ENCODE measurements at regions not wholly inside any gene's neighbourhood (a gene's known extent, or its start where the extent isn't known, plus 50 kb on each side); places are given as distances from the start of the nearest gene placed in this dataset.

- no peak for DNase-seq (ENCODE audit: low read depth)
- H3K4me3 ChIP-seq (ENCODE audit: low read depth, low read length), result no peak overlapping the region
- no peak for TF ChIP-seq CTCF (conservative IDR thresholded peaks at IDR 0.05; ENCODE audit: low read depth, low read length)
Observed at GRCh38 chr13:42373048-42373812, 101.3 kb downstream of the AKAP11 start.

GRCh38 chr13:42375663-42376062, 103.7 kb downstream of the AKAP11 start:
- DNase-seq (ENCODE audit: low read depth), result no peak
- no peak overlapping the region for H3K4me3 ChIP-seq (ENCODE audit: low read depth, low read length)
- TF ChIP-seq CTCF (conservative IDR thresholded peaks at IDR 0.05; ENCODE audit: low read depth, low read length), result no peak

GRCh38 chr13:42377640-42378382, 105.9 kb downstream of the AKAP11 start:
- H3K4me3 ChIP-seq (ENCODE audit: low read depth, low read length), result no peak overlapping the region
- peak; percentile 69 for DNase-seq (ENCODE audit: low read depth)
- TF ChIP-seq CTCF (conservative IDR thresholded peaks at IDR 0.05; ENCODE audit: low read depth, low read length), result no peak

- no peak overlapping the region for H3K4me3 ChIP-seq (ENCODE audit: low read depth, low read length)
- DNase-seq (ENCODE audit: low read depth), result no peak
- no peak for TF ChIP-seq CTCF (conservative IDR thresholded peaks at IDR 0.05; ENCODE audit: low read depth, low read length)
Observed at GRCh38 chr13:42378383-42378780, 106.4 kb downstream of the AKAP11 start.

GRCh38 chr13:42379241-42379640, 107.3 kb downstream of the AKAP11 start:
- DNase-seq (ENCODE audit: low read depth), result no peak
- TF ChIP-seq CTCF (conservative IDR thresholded peaks at IDR 0.05; ENCODE audit: low read depth, low read length), result no peak
- H3K4me3 ChIP-seq (ENCODE audit: low read depth, low read length), result no peak overlapping the region

- DNase-seq (ENCODE audit: low read depth), result no peak
- no peak for TF ChIP-seq CTCF (conservative IDR thresholded peaks at IDR 0.05; ENCODE audit: low read depth, low read length)
- H3K4me3 ChIP-seq (ENCODE audit: low read depth, low read length), result no peak overlapping the region
Observed at GRCh38 chr13:42380420-42381164, 108.6 kb downstream of the AKAP11 start.

All from choroid plexus epithelial cell (primary cell).